ENCODE measurements at regions not wholly inside any gene's neighbourhood (a gene's known extent, or its start where the extent isn't known, plus 50 kb on each side); places are given as distances from the start of the nearest gene placed in this dataset.

GRCh38 chr2:187093771-187094412 is 244.9 kb upstream of the ZSWIM2 start:
- TF ChIP-seq CTCF (IDR thresholded peaks at IDR 0.05) (no peak), POLR2A (IDR thresholded peaks at IDR 0.05) (no peak)

All from uterus (tissue), 2 donors.